Caco-2 (cell line): ENCODE measurements at regions not wholly inside any gene's neighbourhood (a gene's known extent, or its start where the extent isn't known, plus 50 kb on each side); places are given as distances from the start of the nearest gene placed in this dataset.

Experiments
- BruUV-seq: library from RNA; stranded (reverse); fragments of 400-500 nt; replicated peaks from 2 replicates; lab custom pipeline; 2021; lab: Mats Ljungman, UMichigan
- CTCF ChIA-PET: fragments of 300-600 bp; sonication (Branson Sonifier 250); formaldehyde crosslinking; loops from one replicate; lab custom pipeline; 2022; ENCODE audit warnings: antibody characterized with exemption; lab: Charles Lee
- POLR2A ChIA-PET: fragments of 300-600 bp; sonication (Branson Sonifier 250); formaldehyde crosslinking; loops from one replicate; lab custom pipeline; 2022; ENCODE audit warnings: antibody characterized with exemption; lab: Charles Lee
- DNase-seq, 2 experiments: peaks; one replicate each; pipeline versions ENCODE4 v3.0.0 to v3.0.0-alpha.2; 2020 to 2022
- H3K27me3 ChIP-seq: replicated peaks from 2 replicates; pipeline ENCODE4 v1.6.0; 2011; ENCODE audit warnings: low read length; ENCODE audit not compliant: control insufficient read depth, insufficient read depth
- H3K36me3 ChIP-seq: 2 replicates; pipeline ENCODE4 v1.5.1; 2011; ENCODE audit warnings: low read length; ENCODE audit not compliant: control insufficient read depth, insufficient read depth
- H3K4me1 ChIP-seq: fragments of 250-450 bp; sonication (Bioruptor Pico); 2 replicates; pipeline ENCODE4 v1.5.1; 2020; ENCODE audit warnings: mild to moderate bottlenecking
- H3K4me3 ChIP-seq: 2 replicates; pipeline ENCODE4 v1.5.1; 2011; ENCODE audit warnings: low read depth, mild to moderate bottlenecking, control low read depth, low read length
- H3K9me3 ChIP-seq: fragments of 250-450 bp; sonication (Bioruptor Pico); 2 replicates; pipeline ENCODE4 v1.5.1; 2020; ENCODE audit warnings: mild to moderate bottlenecking, moderate library complexity
- H3K27ac Mint-ChIP-seq: one replicate; pipeline ENCODE4 v1.8.0; 2022; ENCODE audit warnings: mixed read lengths; ENCODE audit not compliant: unreplicated experiment
- H3K27me3 Mint-ChIP-seq: one replicate; pipeline ENCODE4 v1.8.0; 2022; ENCODE audit warnings: mixed read lengths; ENCODE audit not compliant: insufficient read depth, unreplicated experiment
- H3K36me3 Mint-ChIP-seq: one replicate; pipeline ENCODE4 v1.8.0; 2022; ENCODE audit warnings: mild to moderate bottlenecking, mixed read lengths; ENCODE audit not compliant: insufficient read depth, unreplicated experiment
- H3K4me1 Mint-ChIP-seq: one replicate; pipeline ENCODE4 v1.8.0; 2022; ENCODE audit warnings: low read depth, mixed read lengths; ENCODE audit not compliant: unreplicated experiment
- H3K4me3 Mint-ChIP-seq: one replicate; pipeline ENCODE4 v1.8.0; 2022; ENCODE audit warnings: mild to moderate bottlenecking, moderate library complexity, mixed read lengths; ENCODE audit not compliant: unreplicated experiment
- H3K9me3 Mint-ChIP-seq: one replicate; pipeline ENCODE4 v1.8.0; 2022; ENCODE audit warnings: mixed read lengths; ENCODE audit not compliant: unreplicated experiment
- CTCF ChIP-seq, 2 experiments: fragments of 200-600 bp in 1 of 2; IDR thresholded peaks; 1 replicate in 1 of 2; 2 replicates in 1 of 2; pipeline versions ENCODE4 v1.5.1 to v1.8.0; 2011 to 2022; ENCODE audit warnings: antibody characterized with exemption in 1 of 2, control low read depth in 1 of 2, inconsistent platforms in 1 of 2, low read depth in 1 of 2, low read length in 1 of 2, mild to moderate bottlenecking in 1 of 2, moderate library complexity in 1 of 2; ENCODE audit not compliant: insufficient read depth in 1 of 2, severe bottlenecking in 1 of 2, unreplicated experiment in 1 of 2
- intact Hi-C: fragments of 100-400 bp; cut with micrococcal nuclease; formaldehyde crosslinking; loops from one replicate; pipeline ENCODE4 v1.10.0; 2022; ENCODE audit not compliant: unreplicated experiment

- H3K9me3 ChIP-seq = no peaks in the 10 kb centered on the region
- H3K9me3 Mint-ChIP-seq = no peaks in the 10 kb centered on the region
- intact Hi-C loops = no loop called here
- no peaks in the 10 kb centered on the region for H3K4me1 ChIP-seq
- TF ChIP-seq CTCF (IDR thresholded peaks at IDR 0.05; ENCODE audit: insufficient read depth in 1 of 2, low read depth in 1 of 2, low read length in 1 of 2, severe bottlenecking in 1 of 2, unreplicated experiment in 1 of 2) = no peak
- H3K27me3 ChIP-seq = peaks cover 2% of the 10 kb centered on the region
- no peak overlapping the region for H3K4me3 ChIP-seq
- H3K4me1 Mint-ChIP-seq = no peaks in the 10 kb centered on the region
- DNase-seq = no peak
- H3K36me3 Mint-ChIP-seq = no peaks in the 10 kb centered on the region
- ChIA-PET CTCF (no interaction called here), POLR2A (no interaction called here)
- BruUV-seq = no TSS peak
- peaks cover 18% of the 10 kb centered on the region for H3K27me3 Mint-ChIP-seq
- H3K36me3 ChIP-seq = no peaks in the 10 kb centered on the region
- H3K4me3 Mint-ChIP-seq = no peak overlapping the region
- no peak overlapping the region for H3K27ac Mint-ChIP-seq
Measured at GRCh38 chr17:36842963-36843558, 94.2 kb upstream of the LHX1 start.

GRCh38 chr17:36844013-36844412, 93.3 kb upstream of the LHX1 start:
- no peaks in the 10 kb centered on the region for H3K36me3 Mint-ChIP-seq
- no peak overlapping the region for H3K4me3 Mint-ChIP-seq
- H3K9me3 ChIP-seq = no peaks in the 10 kb centered on the region
- peaks cover 2% of the 10 kb centered on the region for H3K27me3 ChIP-seq
- H3K36me3 ChIP-seq = no peaks in the 10 kb centered on the region
- H3K27me3 Mint-ChIP-seq = peaks cover 18% of the 10 kb centered on the region
- TF ChIP-seq CTCF (IDR thresholded peaks at IDR 0.05; ENCODE audit: insufficient read depth in 1 of 2, low read depth in 1 of 2, low read length in 1 of 2, severe bottlenecking in 1 of 2, unreplicated experiment in 1 of 2) = no peak
- H3K27ac Mint-ChIP-seq = no peak overlapping the region
- intact Hi-C loops = no loop called here
- ChIA-PET POLR2A (no interaction called here), CTCF (no interaction called here)
- H3K4me1 Mint-ChIP-seq = no peaks in the 10 kb centered on the region
- no peak for DNase-seq
- no peak overlapping the region for H3K4me3 ChIP-seq
- H3K9me3 Mint-ChIP-seq = no peaks in the 10 kb centered on the region
- H3K4me1 ChIP-seq = no peaks in the 10 kb centered on the region
- BruUV-seq = no TSS peak

- ChIA-PET CTCF (interaction anchor here (0.5 kb wide), 1 partner anchor 10 kb away, joined by 3 read pairs; no protein-coding TSS in a partner anchor), POLR2A (no interaction called here)
- no peaks in the 10 kb centered on the region for H3K9me3 Mint-ChIP-seq
- peaks cover 18% of the 10 kb centered on the region for H3K27me3 Mint-ChIP-seq
- no TSS peak for BruUV-seq
- no peaks in the 10 kb centered on the region for H3K36me3 Mint-ChIP-seq
- Histone ChIP-seq H3K4me3 (no peak overlapping the region), H3K9me3 (no peaks in the 10 kb centered on the region), H3K27me3 (peaks cover 2% of the 10 kb centered on the region), H3K4me1 (no peaks in the 10 kb centered on the region), H3K36me3 (no peaks in the 10 kb centered on the region)
- no peaks in the 10 kb centered on the region for H3K4me1 Mint-ChIP-seq
- no peak for DNase-seq
- no peak overlapping the region for H3K27ac Mint-ChIP-seq
- no peak for TF ChIP-seq CTCF (IDR thresholded peaks at IDR 0.05; ENCODE audit: insufficient read depth in 1 of 2, low read depth in 1 of 2, low read length in 1 of 2, severe bottlenecking in 1 of 2, unreplicated experiment in 1 of 2)
- intact Hi-C loops = no loop called here
- no peak overlapping the region for H3K4me3 Mint-ChIP-seq
Measured at GRCh38 chr17:36844601-36845000, 92.7 kb upstream of the LHX1 start.
